HL-60 (cell line): ENCODE measurements at regions not wholly inside any gene's neighbourhood (a gene's known extent, or its start where the extent isn't known, plus 50 kb on each side); places are given as distances from the start of the nearest gene placed in this dataset.

Experiments
- CTCF ChIP-seq: IDR thresholded peaks from one replicate; pipeline ENCODE4 v1.5.1; 2011; ENCODE audit warnings: low read length, control low read depth, inconsistent platforms; ENCODE audit not compliant: insufficient read depth
- POLR2AphosphoS5 ChIP-seq: IDR thresholded peaks from 2 replicates; pipeline ENCODE4 v1.6.1; 2012; ENCODE audit warnings: low read depth

GRCh38 chr21:20737227-20737913, 260.8 kb upstream of the NCAM2 start:
- TF ChIP-seq CTCF (no peak), POLR2AphosphoS5 (no peak)
